ENCODE measurements at regions not wholly inside any gene's neighbourhood (a gene's known extent, or its start where the extent isn't known, plus 50 kb on each side); places are given as distances from the start of the nearest gene placed in this dataset.
A peak's percentile ranks its signal among the peaks of the same experiment; 100 is the strongest.
"Not testable (repeated sequence)": the region's sequence is repeated elsewhere in the genome, so short reads cannot be mapped to it uniquely, and the experiment has no call there.

DNA sequence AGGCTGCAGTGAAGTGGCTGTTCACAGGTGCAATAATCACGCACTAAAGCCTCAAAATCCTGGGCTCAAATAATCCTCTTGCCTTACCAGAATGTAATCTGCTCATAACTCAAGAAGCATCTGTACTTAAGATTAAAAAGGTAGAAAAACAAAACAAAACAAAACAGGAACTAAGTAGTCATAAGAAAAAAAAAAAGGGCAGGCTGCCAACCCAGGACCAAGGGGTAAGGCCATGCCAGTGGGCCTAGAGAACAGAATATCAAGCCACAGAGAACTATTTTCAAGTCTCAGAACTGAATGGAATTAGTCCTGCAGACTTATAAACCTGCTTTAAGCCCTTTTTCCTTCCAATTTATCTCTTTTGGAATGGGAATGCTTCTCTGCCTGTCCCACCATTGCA, 64.8 kb upstream of the TBC1D3K start:
- no peaks in the 10 kb centered on the region for H3K4me1 ChIP-seq (ENCODE audit: control insufficient read depth, insufficient read depth, low read length, poor library complexity, severe bottlenecking)
- H3K9me3 ChIP-seq (ENCODE audit: control insufficient read depth, low read length), result no peaks in the 10 kb centered on the region
- H3K27me3 ChIP-seq (replicated peaks; ENCODE audit: control insufficient read depth, insufficient read depth, low read length, poor library complexity, severe bottlenecking), result no peaks in the 10 kb centered on the region
- H3K4me3 ChIP-seq (ENCODE audit: insufficient read depth, low read depth, low read length, poor library complexity, severe bottlenecking), result no peak overlapping the region
- no peaks in the 10 kb centered on the region for H3K36me3 ChIP-seq (ENCODE audit: control insufficient read depth, insufficient read depth, low read length)
- no peak for DNase-seq
- no peak overlapping the region for H3K27ac ChIP-seq (ENCODE audit: insufficient read depth, low read length, poor library complexity, severe bottlenecking)

DNA sequence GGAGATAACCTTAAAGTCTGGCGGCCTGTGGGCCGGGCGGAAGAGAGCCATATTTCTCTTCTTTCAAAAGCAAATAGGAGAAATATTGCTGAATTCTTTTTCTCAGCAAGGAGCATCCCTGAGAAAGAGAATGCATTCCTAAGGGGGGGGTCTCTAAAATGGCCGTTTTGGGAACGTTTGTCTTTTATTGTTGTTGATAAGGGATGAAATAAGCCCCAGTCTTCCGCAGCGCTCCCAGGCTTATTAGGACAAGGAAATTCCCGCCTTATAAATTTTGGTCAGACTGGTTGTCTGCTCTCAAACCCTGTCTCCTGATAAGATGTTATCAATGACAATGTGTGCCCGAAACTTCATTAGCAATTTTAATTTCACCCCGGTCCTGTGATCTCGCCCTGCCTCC, 65.8 kb upstream of the TBC1D3K start:
- not testable (repeated sequence) for H3K4me3 ChIP-seq (ENCODE audit: insufficient read depth, low read depth, low read length, poor library complexity, severe bottlenecking); DNase-seq; H3K27ac ChIP-seq (ENCODE audit: insufficient read depth, low read length, poor library complexity, severe bottlenecking); H3K27me3 ChIP-seq (replicated peaks; ENCODE audit: control insufficient read depth, insufficient read depth, low read length, poor library complexity, severe bottlenecking); H3K9me3 ChIP-seq (ENCODE audit: control insufficient read depth, low read length); H3K4me1 ChIP-seq (ENCODE audit: control insufficient read depth, insufficient read depth, low read length, poor library complexity, severe bottlenecking); H3K36me3 ChIP-seq (ENCODE audit: control insufficient read depth, insufficient read depth, low read length)

DNA sequence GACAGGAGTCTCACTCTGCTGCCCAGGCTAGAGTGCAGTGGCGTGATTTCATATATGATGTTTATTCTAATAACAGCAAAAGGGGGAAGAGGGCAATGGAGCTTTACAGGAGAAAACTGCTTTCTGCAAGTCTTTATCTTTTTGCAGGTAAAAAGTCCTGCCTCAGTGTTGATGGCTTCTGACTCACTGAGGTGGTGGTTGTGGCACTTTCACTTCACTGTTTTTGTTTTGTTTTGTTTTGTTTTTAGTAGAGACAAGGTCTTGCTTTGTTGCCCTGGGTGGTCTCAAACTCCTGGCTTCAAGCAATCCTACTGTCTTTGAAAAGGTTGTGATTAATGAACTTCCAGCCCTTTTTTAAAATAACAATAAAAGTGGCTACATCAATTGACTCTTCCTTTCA, 68.0 kb upstream of the TBC1D3K start:
- Histone ChIP-seq H3K27ac (ENCODE audit: insufficient read depth, low read length, poor library complexity, severe bottlenecking) (no peak overlapping the region), H3K27me3 (replicated peaks; ENCODE audit: control insufficient read depth, insufficient read depth, low read length, poor library complexity, severe bottlenecking) (no peaks in the 10 kb centered on the region), H3K4me1 (ENCODE audit: control insufficient read depth, insufficient read depth, low read length, poor library complexity, severe bottlenecking) (no peaks in the 10 kb centered on the region), H3K4me3 (ENCODE audit: insufficient read depth, low read depth, low read length, poor library complexity, severe bottlenecking) (no peak overlapping the region), H3K36me3 (ENCODE audit: control insufficient read depth, insufficient read depth, low read length) (no peaks in the 10 kb centered on the region), H3K9me3 (ENCODE audit: control insufficient read depth, low read length) (no peaks in the 10 kb centered on the region)
- DNase-seq, result no peak

DNA sequence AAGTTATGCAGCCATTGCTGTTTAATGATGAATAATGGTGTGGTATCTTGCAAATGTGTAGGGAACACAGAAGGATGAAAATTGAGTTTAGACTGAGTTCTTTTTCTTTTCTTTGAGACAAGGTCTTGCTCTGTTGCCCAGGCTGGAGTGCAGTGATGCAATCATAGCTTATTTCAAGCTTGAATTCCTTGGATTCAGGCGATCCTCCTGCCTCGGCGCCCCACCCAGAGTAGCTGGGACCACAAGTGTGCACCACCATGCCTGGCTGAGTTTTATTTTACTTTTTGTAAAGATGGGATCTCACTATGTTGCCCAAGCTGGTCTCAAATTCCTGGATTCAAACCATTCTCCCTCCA, 74.6 kb upstream of the TBC1D3K start:
- Histone ChIP-seq H3K27ac (ENCODE audit: insufficient read depth, low read length, poor library complexity, severe bottlenecking) (no peak overlapping the region), H3K27me3 (replicated peaks; ENCODE audit: control insufficient read depth, insufficient read depth, low read length, poor library complexity, severe bottlenecking) (peaks cover 3% of the 10 kb centered on the region), H3K4me1 (ENCODE audit: control insufficient read depth, insufficient read depth, low read length, poor library complexity, severe bottlenecking) (no peaks in the 10 kb centered on the region), H3K36me3 (ENCODE audit: control insufficient read depth, insufficient read depth, low read length) (no peaks in the 10 kb centered on the region), H3K9me3 (ENCODE audit: control insufficient read depth, low read length) (no peaks in the 10 kb centered on the region), H3K4me3 (ENCODE audit: insufficient read depth, low read depth, low read length, poor library complexity, severe bottlenecking) (no peak overlapping the region)
- no peak for DNase-seq

DNA sequence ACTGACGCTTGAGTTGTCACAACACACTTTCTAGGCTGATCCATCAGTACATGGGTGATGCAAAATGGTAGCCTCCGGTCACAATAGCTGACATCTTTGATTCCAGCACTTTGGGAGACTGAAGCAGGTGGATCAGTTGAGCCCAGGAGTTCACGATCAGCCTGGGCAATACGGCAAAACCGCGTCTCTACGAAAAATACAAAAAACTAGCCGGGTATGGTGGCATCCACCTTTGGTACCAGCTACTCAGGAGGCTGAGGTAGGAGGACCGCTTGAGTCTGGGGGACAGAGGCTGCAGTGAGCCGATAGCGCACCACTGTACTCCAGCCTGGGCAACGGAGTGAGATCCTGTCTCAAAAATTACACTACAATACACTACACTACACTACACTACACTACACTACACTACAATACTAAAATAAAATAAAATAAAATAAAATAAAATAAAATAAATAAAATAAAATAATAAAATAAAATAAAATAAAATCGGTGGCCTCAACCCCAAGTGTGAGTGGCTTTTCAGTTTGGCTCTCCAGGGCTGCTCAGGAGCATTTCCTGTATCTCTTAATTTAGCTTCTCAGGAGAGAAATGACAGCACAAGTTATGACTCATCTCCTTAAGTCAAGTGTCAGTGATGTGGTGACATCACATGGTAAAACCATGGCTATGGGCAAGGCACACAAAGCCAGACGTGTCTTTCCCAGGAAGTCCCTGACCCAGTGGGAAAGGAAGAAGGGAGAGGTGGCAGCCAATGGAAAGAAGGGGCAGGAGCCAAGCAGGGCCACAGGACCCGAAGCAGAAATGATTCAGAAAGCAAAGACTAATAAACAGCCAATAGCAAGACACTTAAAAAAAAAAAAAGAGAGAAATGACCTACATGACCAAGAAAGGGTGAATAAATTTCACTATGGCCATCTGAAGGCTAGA, 75.3 kb upstream of the TBC1D3K start:
- peaks cover 5% of the 10 kb centered on the region for H3K27me3 ChIP-seq (replicated peaks; ENCODE audit: control insufficient read depth, insufficient read depth, low read length, poor library complexity, severe bottlenecking)
- no peak overlapping the region for H3K4me3 ChIP-seq (ENCODE audit: insufficient read depth, low read depth, low read length, poor library complexity, severe bottlenecking)
- H3K4me1 ChIP-seq (ENCODE audit: control insufficient read depth, insufficient read depth, low read length, poor library complexity, severe bottlenecking), result no peaks in the 10 kb centered on the region
- no peak for DNase-seq
- no peaks in the 10 kb centered on the region for H3K36me3 ChIP-seq (ENCODE audit: control insufficient read depth, insufficient read depth, low read length)
- no peaks in the 10 kb centered on the region for H3K9me3 ChIP-seq (ENCODE audit: control insufficient read depth, low read length)
- no peak overlapping the region for H3K27ac ChIP-seq (ENCODE audit: insufficient read depth, low read length, poor library complexity, severe bottlenecking)

DNA sequence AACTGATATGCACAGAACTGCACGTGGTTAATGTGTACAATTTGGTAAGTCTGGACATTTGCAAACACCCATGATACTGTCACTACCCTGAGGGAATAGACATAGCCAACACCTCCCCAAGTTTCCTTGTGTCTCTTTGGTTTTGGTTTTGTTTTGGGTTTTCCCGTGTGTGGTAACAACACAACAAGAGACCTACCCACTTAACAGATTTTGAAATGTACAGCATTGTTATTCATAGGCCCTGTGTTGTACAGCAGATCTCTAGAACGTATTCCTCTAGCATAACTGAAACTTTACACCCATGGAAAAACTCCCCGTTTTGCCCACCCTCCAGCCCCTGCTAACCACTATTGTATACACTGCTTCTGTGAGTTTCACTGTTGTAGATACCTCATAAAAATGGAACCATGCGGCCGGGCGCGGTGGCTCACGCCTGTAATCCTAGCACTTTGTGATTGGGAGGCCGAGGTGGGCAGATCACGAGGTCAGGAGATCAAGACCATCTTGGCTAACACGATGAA, 76.3 kb upstream of the TBC1D3K start:
- Histone ChIP-seq H3K27me3 (replicated peaks; ENCODE audit: control insufficient read depth, insufficient read depth, low read length, poor library complexity, severe bottlenecking) (peaks cover 5% of the 10 kb centered on the region), H3K27ac (ENCODE audit: insufficient read depth, low read length, poor library complexity, severe bottlenecking) (no peak overlapping the region), H3K4me1 (ENCODE audit: control insufficient read depth, insufficient read depth, low read length, poor library complexity, severe bottlenecking) (no peaks in the 10 kb centered on the region), H3K4me3 (ENCODE audit: insufficient read depth, low read depth, low read length, poor library complexity, severe bottlenecking) (no peak overlapping the region), H3K36me3 (ENCODE audit: control insufficient read depth, insufficient read depth, low read length) (no peaks in the 10 kb centered on the region), H3K9me3 (ENCODE audit: control insufficient read depth, low read length) (no peaks in the 10 kb centered on the region)
- no peak for DNase-seq

DNA sequence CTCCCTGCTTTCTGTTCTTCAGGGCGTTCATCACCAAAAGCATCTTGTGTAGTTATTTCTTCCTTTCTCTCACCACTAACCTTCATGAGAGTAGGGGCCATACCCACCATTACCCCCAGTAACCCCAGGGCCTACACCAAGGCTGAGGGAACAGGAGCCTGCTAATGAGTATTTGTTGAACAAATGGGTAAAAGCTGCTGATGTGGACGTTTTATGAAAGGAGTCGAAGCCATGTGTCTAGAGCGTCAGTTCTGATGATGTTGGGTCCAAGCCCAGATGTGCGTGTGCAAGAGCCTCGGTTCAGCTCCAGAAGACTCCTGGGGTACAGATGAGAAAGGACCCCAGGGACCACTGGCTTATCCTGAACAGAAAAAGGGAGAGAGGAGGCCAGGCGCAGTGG, 77.1 kb upstream of the TBC1D3K start:
- Histone ChIP-seq H3K27ac (ENCODE audit: insufficient read depth, low read length, poor library complexity, severe bottlenecking) (no peak overlapping the region), H3K36me3 (ENCODE audit: control insufficient read depth, insufficient read depth, low read length) (no peaks in the 10 kb centered on the region), H3K27me3 (replicated peaks; ENCODE audit: control insufficient read depth, insufficient read depth, low read length, poor library complexity, severe bottlenecking) (peaks cover 5% of the 10 kb centered on the region), H3K9me3 (ENCODE audit: control insufficient read depth, low read length) (no peaks in the 10 kb centered on the region), H3K4me1 (ENCODE audit: control insufficient read depth, insufficient read depth, low read length, poor library complexity, severe bottlenecking) (no peaks in the 10 kb centered on the region), H3K4me3 (ENCODE audit: insufficient read depth, low read depth, low read length, poor library complexity, severe bottlenecking) (no peak overlapping the region)
- no peak for DNase-seq

DNA sequence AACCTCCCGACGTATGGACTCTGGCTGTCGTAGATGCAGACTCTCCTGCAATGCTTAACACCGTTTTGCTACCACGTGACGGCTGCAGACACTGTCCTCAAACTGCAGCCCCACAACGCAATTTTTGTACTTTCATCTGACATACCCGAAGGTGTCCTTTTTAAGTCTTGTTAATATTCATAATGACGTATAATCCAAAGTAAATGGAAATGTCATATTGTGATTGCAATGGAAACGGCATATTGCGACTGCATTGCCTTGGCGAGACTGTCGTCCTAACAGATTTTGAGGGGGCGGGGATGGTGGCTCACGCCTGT, 79.3 kb upstream of the TBC1D3K start:
- Histone ChIP-seq H3K4me1 (ENCODE audit: control insufficient read depth, insufficient read depth, low read length, poor library complexity, severe bottlenecking) (no peaks in the 10 kb centered on the region), H3K4me3 (ENCODE audit: insufficient read depth, low read depth, low read length, poor library complexity, severe bottlenecking) (no peak overlapping the region), H3K9me3 (ENCODE audit: control insufficient read depth, low read length) (no peaks in the 10 kb centered on the region), H3K27ac (ENCODE audit: insufficient read depth, low read length, poor library complexity, severe bottlenecking) (no peak overlapping the region), H3K27me3 (replicated peaks; ENCODE audit: control insufficient read depth, insufficient read depth, low read length, poor library complexity, severe bottlenecking) (peaks cover 5% of the 10 kb centered on the region), H3K36me3 (ENCODE audit: control insufficient read depth, insufficient read depth, low read length) (no peaks in the 10 kb centered on the region)
- no peak for DNase-seq

DNA sequence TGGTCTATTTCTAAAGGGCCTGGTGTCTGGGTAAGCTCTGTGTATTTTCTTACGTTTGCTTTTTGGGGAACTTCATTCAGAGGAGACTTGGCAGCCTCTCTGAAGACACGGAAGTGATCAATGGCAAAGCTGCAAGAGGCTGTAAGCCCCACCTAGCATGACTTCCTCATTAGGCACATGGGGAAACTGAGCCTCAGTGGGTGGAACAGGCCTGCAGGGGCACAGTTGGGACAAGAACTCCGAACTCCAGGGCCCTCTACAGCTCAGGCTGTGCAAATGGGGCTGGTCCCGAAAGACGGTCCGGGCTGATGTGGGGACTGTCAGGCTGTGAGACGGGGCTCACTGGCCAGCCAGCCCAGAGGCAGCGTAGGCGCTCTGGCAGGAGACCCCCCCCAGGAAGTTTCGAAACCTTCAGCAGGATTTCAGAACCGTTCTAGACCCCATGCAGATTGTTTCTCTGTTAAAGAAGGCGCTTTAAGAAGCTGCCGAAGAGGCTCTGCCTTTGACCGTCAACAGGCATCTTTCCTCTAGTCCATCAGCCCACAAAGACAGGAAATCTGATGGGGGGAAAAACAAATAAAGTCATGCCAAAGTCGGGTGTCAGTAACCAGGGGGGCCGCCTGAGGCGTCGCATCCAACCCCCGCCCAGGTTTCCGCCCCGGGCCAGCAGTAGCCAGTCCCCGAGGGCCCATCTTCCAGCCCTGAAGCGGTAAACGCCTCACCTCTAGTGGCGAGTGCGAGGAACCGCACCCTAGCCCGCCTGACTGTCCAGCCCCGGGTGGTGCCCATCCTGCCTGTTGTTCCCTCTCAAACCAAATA, 79.8 kb upstream of the TBC1D3K start:
- Histone ChIP-seq H3K27me3 (replicated peaks; ENCODE audit: control insufficient read depth, insufficient read depth, low read length, poor library complexity, severe bottlenecking) (peaks cover 5% of the 10 kb centered on the region), H3K27ac (ENCODE audit: insufficient read depth, low read length, poor library complexity, severe bottlenecking) (no peak overlapping the region), H3K4me1 (ENCODE audit: control insufficient read depth, insufficient read depth, low read length, poor library complexity, severe bottlenecking) (no peaks in the 10 kb centered on the region), H3K9me3 (ENCODE audit: control insufficient read depth, low read length) (no peaks in the 10 kb centered on the region), H3K4me3 (ENCODE audit: insufficient read depth, low read depth, low read length, poor library complexity, severe bottlenecking) (no peak overlapping the region), H3K36me3 (ENCODE audit: control insufficient read depth, insufficient read depth, low read length) (no peaks in the 10 kb centered on the region)
- peak in 1 of 3 donors; percentile 5 for DNase-seq

DNA sequence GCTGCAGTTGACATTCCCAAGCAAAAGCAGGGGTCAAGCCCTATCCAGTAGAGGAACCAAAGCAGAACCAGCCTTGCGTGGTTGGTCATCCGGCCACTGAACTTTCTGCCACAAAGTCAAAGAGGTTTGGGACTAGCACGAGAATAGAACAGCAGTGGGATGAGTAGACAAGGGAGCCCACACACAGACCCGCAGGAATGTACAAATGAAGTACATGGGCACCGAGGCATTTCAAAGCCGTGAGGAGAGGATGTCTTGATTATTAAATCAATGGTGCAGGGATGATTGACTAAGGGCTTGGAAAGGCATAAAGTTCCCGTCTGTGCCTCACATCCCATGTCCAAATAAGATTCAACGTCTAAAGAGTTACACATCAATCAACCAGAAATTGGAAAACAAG, 81.8 kb upstream of the TBC1D3K start:
- Histone ChIP-seq H3K4me3 (ENCODE audit: insufficient read depth, low read depth, low read length, poor library complexity, severe bottlenecking) (no peak overlapping the region), H3K9me3 (ENCODE audit: control insufficient read depth, low read length) (no peaks in the 10 kb centered on the region), H3K27me3 (replicated peaks; ENCODE audit: control insufficient read depth, insufficient read depth, low read length, poor library complexity, severe bottlenecking) (peaks cover 5% of the 10 kb centered on the region), H3K4me1 (ENCODE audit: control insufficient read depth, insufficient read depth, low read length, poor library complexity, severe bottlenecking) (no peaks in the 10 kb centered on the region), H3K36me3 (ENCODE audit: control insufficient read depth, insufficient read depth, low read length) (no peaks in the 10 kb centered on the region), H3K27ac (ENCODE audit: insufficient read depth, low read length, poor library complexity, severe bottlenecking) (no peak overlapping the region)
- no peak for DNase-seq
